Mesendoderm (in vitro differentiated cells): ENCODE measurements at regions not wholly inside any gene's neighbourhood (a gene's known extent, or its start where the extent isn't known, plus 50 kb on each side); places are given as distances from the start of the nearest gene placed in this dataset.
A peak's percentile ranks its signal among the peaks of the same experiment; 100 is the strongest.
"Not testable (repeated sequence)": the region's sequence is repeated elsewhere in the genome, so short reads cannot be mapped to it uniquely, and the experiment has no call there.

Source experiments
- DNase-seq: peaks from one replicate; pipeline ENCODE4 v3.0.0; 2013
- H2AK5ac ChIP-seq: 2 replicates; pipeline ENCODE4 v1.6.1; 2013; ENCODE audit warnings: low read length, inconsistent platforms
- H2BK120ac ChIP-seq: 2 replicates; pipeline ENCODE4 v1.6.1; 2013; ENCODE audit warnings: low read depth, mild to moderate bottlenecking, low read length, moderate library complexity, mixed read lengths
- H2BK15ac ChIP-seq: replicated peaks from 2 replicates; pipeline ENCODE4 v1.6.1; 2013; ENCODE audit warnings: low read depth, mild to moderate bottlenecking, moderate library complexity
- H2BK5ac ChIP-seq: 2 replicates; pipeline ENCODE4 v1.6.1; 2013; ENCODE audit warnings: low read length, inconsistent platforms
- H3K18ac ChIP-seq: 2 replicates; pipeline ENCODE4 v1.6.1; 2013; ENCODE audit warnings: mild to moderate bottlenecking, low read length, mixed read lengths
- H3K23ac ChIP-seq: one replicate; pipeline ENCODE4 v1.6.1; 2013; ENCODE audit warnings: low read length
- H3K27ac ChIP-seq: 2 replicates; pipeline ENCODE4 v1.5.1; 2013; ENCODE audit warnings: low read depth, mild to moderate bottlenecking, inconsistent platforms, low read length, moderate library complexity
- H3K27me3 ChIP-seq: 2 replicates; pipeline ENCODE4 v1.6.1; 2013; ENCODE audit warnings: low read length, control low read depth, mild to moderate bottlenecking, inconsistent platforms; ENCODE audit not compliant: insufficient read depth, poor library complexity
- H3K36me3 ChIP-seq: 2 replicates; pipeline ENCODE4 v1.6.1; 2013; ENCODE audit warnings: low read length, inconsistent platforms; ENCODE audit not compliant: control insufficient read depth, insufficient read depth
- H3K4ac ChIP-seq: one replicate; pipeline ENCODE4 v1.6.1; 2013; ENCODE audit warnings: low read depth, mild to moderate bottlenecking, low read length, moderate library complexity
- H3K4me1 ChIP-seq: 2 replicates; pipeline ENCODE4 v1.6.1; 2013; ENCODE audit warnings: low read depth, low read length, inconsistent platforms; ENCODE audit not compliant: control insufficient read depth
- H3K4me2 ChIP-seq: 2 replicates; pipeline ENCODE4 v1.6.1; 2013; ENCODE audit warnings: low read length
- H3K4me3 ChIP-seq: 2 replicates; pipeline ENCODE4 v1.5.1; 2013; ENCODE audit warnings: mild to moderate bottlenecking, low read length
- H3K56ac ChIP-seq: one replicate; pipeline ENCODE4 v1.6.1; 2013; ENCODE audit warnings: low read length
- H3K79me1 ChIP-seq: 2 replicates; pipeline ENCODE4 v1.6.1; 2013; ENCODE audit warnings: low read length, inconsistent platforms
- H3K79me2 ChIP-seq: 2 replicates; pipeline ENCODE4 v1.6.1; 2013; ENCODE audit warnings: mild to moderate bottlenecking, low read length; ENCODE audit not compliant: control insufficient read depth, insufficient read depth
- H3K9ac ChIP-seq: 2 replicates; pipeline ENCODE4 v1.6.1; 2013; ENCODE audit warnings: low read length, inconsistent platforms
- H4K5ac ChIP-seq: one replicate; pipeline ENCODE4 v1.6.1; 2013; ENCODE audit warnings: low read length
- H4K8ac ChIP-seq: one replicate; pipeline ENCODE4 v1.6.1; 2013; ENCODE audit warnings: low read depth, mild to moderate bottlenecking, control low read depth, low read length, moderate library complexity
- WGBS: extraction: QIAGEN DNeasy Blood & Tissue Kit; methylation state at CpG from one replicate; pipeline ENCODE4 v1.1.7; 2013; ENCODE audit warnings: low lambda C conversion rate, missing lambda C conversion rate; ENCODE audit not compliant: insufficient coverage; ENCODE audit errors: extremely low coverage; 5-methylcytosine and 5-hydroxymethylcytosine counted together

- Histone ChIP-seq H2BK120ac (no peak overlapping the region), H3K9ac (no peak overlapping the region), H3K4me3 (no peak overlapping the region), H3K79me2 (no peaks in the 10 kb centered on the region), H2BK15ac (no peak overlapping the region), H2BK5ac (no peak overlapping the region), H3K56ac (no peak overlapping the region), H3K36me3 (no peaks in the 10 kb centered on the region), H3K4ac (no peak overlapping the region), H4K8ac (no peak overlapping the region), H3K4me1 (no peaks in the 10 kb centered on the region), H2AK5ac (no peak overlapping the region), H3K4me2 (no peak overlapping the region), H4K5ac (no peak overlapping the region), H3K79me1 (no peaks in the 10 kb centered on the region), H3K27me3 (no peaks in the 10 kb centered on the region), H3K18ac (no peak overlapping the region), H3K27ac (no peak overlapping the region), H3K23ac (no peak overlapping the region)
- DNase-seq = peak; percentile 36
- WGBS = no CpG with 5 or more reads among the region's 1 CpG
Measured at GRCh38 chr3:145017959-145018358, 1046.3 kb downstream of the DIPK2A start.

GRCh38 chr3:145022447-145022846, 1050.8 kb downstream of the DIPK2A start:
- no peak overlapping the region for H3K23ac ChIP-seq
- no peak overlapping the region for H3K18ac ChIP-seq
- no peak overlapping the region for H3K27ac ChIP-seq
- H2AK5ac ChIP-seq = no peak overlapping the region
- no peaks in the 10 kb centered on the region for H3K4me1 ChIP-seq
- no peaks in the 10 kb centered on the region for H3K27me3 ChIP-seq
- no peak overlapping the region for H2BK5ac ChIP-seq
- no peak overlapping the region for H4K8ac ChIP-seq
- no CpG with 5 or more reads among the region's 2 CpGs for WGBS
- H2BK120ac ChIP-seq = no peak overlapping the region
- no peaks in the 10 kb centered on the region for H3K79me1 ChIP-seq
- H4K5ac ChIP-seq = no peak overlapping the region
- H3K56ac ChIP-seq = no peak overlapping the region
- no peak overlapping the region for H3K9ac ChIP-seq
- no peak overlapping the region for H2BK15ac ChIP-seq
- H3K36me3 ChIP-seq = no peaks in the 10 kb centered on the region
- DNase-seq = no peak
- H3K4me3 ChIP-seq = no peak overlapping the region
- H3K4me2 ChIP-seq = no peak overlapping the region
- H3K79me2 ChIP-seq = no peaks in the 10 kb centered on the region
- H3K4ac ChIP-seq = no peak overlapping the region

GRCh38 chr3:145024700-145025099, 1053.1 kb downstream of the DIPK2A start:
- Histone ChIP-seq H3K36me3 (no peaks in the 10 kb centered on the region), H2BK15ac (no peak overlapping the region)

GRCh38 chr3:145027186-145027585, 1055.6 kb downstream of the DIPK2A start:
- H2BK120ac ChIP-seq, H2BK5ac ChIP-seq, H3K9ac ChIP-seq, H4K8ac ChIP-seq, H3K56ac ChIP-seq, H2AK5ac ChIP-seq, H3K27ac ChIP-seq, H3K27me3 ChIP-seq, H3K36me3 ChIP-seq, H3K4me3 ChIP-seq, H3K23ac ChIP-seq, H3K18ac ChIP-seq, H3K4me1 ChIP-seq, H3K79me1 ChIP-seq, H2BK15ac ChIP-seq, H4K5ac ChIP-seq, H3K79me2 ChIP-seq, H3K4ac ChIP-seq, H3K4me2 ChIP-seq, DNase-seq: not testable (repeated sequence)
- WGBS = no CpG with 5 or more reads among the region's 3 CpGs

More at GRCh38 chr3:145024700-145025099, 1053.1 kb downstream of the DIPK2A start:
- no peak for DNase-seq
- H2BK5ac ChIP-seq = no peak overlapping the region
- H3K23ac ChIP-seq = no peak overlapping the region
- no peak overlapping the region for H3K4ac ChIP-seq
- no peaks in the 10 kb centered on the region for H3K27me3 ChIP-seq
- H3K4me1 ChIP-seq = no peaks in the 10 kb centered on the region
- H3K79me2 ChIP-seq = no peaks in the 10 kb centered on the region
- no peak overlapping the region for H2BK120ac ChIP-seq
- H3K4me3 ChIP-seq = no peak overlapping the region
- H3K4me2 ChIP-seq = no peak overlapping the region
- no peak overlapping the region for H3K18ac ChIP-seq
- H3K56ac ChIP-seq = no peak overlapping the region
- no peak overlapping the region for H4K8ac ChIP-seq
- H3K27ac ChIP-seq = no peak overlapping the region
- H3K79me1 ChIP-seq = no peaks in the 10 kb centered on the region
- WGBS = no CpG with 5 or more reads among the region's 1 CpG
- H2AK5ac ChIP-seq = no peak overlapping the region
- H3K9ac ChIP-seq = no peak overlapping the region
- no peak overlapping the region for H4K5ac ChIP-seq

- DNase-seq = no peak
- no CpG with 5 or more reads among the region's 1 CpG for WGBS
- H3K36me3 ChIP-seq = no peaks in the 10 kb centered on the region
Measured at GRCh38 chr3:145032791-145033190, 1061.2 kb downstream of the DIPK2A start.

GRCh38 chr3:145035682-145036081, 1064.1 kb downstream of the DIPK2A start:
- no peak overlapping the region for H3K27ac ChIP-seq
- no peak overlapping the region for H3K4ac ChIP-seq
- H3K79me1 ChIP-seq = no peaks in the 10 kb centered on the region
- no peak overlapping the region for H3K4me2 ChIP-seq
- H4K5ac ChIP-seq = no peak overlapping the region
- H2BK120ac ChIP-seq = no peak overlapping the region
- no peak overlapping the region for H3K18ac ChIP-seq
- no peak overlapping the region for H2AK5ac ChIP-seq
- WGBS = no CpG with 5 or more reads among the region's 1 CpG
- no peak overlapping the region for H2BK15ac ChIP-seq
- H3K27me3 ChIP-seq = no peaks in the 10 kb centered on the region
- H3K23ac ChIP-seq = no peak overlapping the region
- no peak overlapping the region for H3K9ac ChIP-seq
- no peak overlapping the region for H4K8ac ChIP-seq
- no peak overlapping the region for H2BK5ac ChIP-seq
- no peak overlapping the region for H3K56ac ChIP-seq
- H3K4me1 ChIP-seq = no peaks in the 10 kb centered on the region
- no peaks in the 10 kb centered on the region for H3K79me2 ChIP-seq
- no peaks in the 10 kb centered on the region for H3K36me3 ChIP-seq
- no peak overlapping the region for H3K4me3 ChIP-seq
- DNase-seq = no peak

More at GRCh38 chr3:145032791-145033190, 1061.2 kb downstream of the DIPK2A start:
- H3K9ac ChIP-seq = no peak overlapping the region
- no peak overlapping the region for H4K8ac ChIP-seq
- H2BK120ac ChIP-seq = no peak overlapping the region
- H3K4me1 ChIP-seq = no peaks in the 10 kb centered on the region
- H3K27me3 ChIP-seq = no peaks in the 10 kb centered on the region
- H3K4me2 ChIP-seq = no peak overlapping the region
- H2BK5ac ChIP-seq = no peak overlapping the region
- no peak overlapping the region for H3K27ac ChIP-seq
- H2AK5ac ChIP-seq = no peak overlapping the region
- H3K56ac ChIP-seq = no peak overlapping the region
- H3K79me2 ChIP-seq = no peaks in the 10 kb centered on the region
- H3K79me1 ChIP-seq = no peaks in the 10 kb centered on the region
- H4K5ac ChIP-seq = no peak overlapping the region
- no peak overlapping the region for H3K23ac ChIP-seq
- no peak overlapping the region for H3K4me3 ChIP-seq
- no peak overlapping the region for H3K4ac ChIP-seq
- H3K18ac ChIP-seq = no peak overlapping the region
- H2BK15ac ChIP-seq = no peak overlapping the region
